ENCODE measurements at regions not wholly inside any gene's neighbourhood (a gene's known extent, or its start where the extent isn't known, plus 50 kb on each side); places are given as distances from the start of the nearest gene placed in this dataset.
"Not testable (repeated sequence)": the region's sequence is repeated elsewhere in the genome, so short reads cannot be mapped to it uniquely, and the experiment has no call there.

DNA sequence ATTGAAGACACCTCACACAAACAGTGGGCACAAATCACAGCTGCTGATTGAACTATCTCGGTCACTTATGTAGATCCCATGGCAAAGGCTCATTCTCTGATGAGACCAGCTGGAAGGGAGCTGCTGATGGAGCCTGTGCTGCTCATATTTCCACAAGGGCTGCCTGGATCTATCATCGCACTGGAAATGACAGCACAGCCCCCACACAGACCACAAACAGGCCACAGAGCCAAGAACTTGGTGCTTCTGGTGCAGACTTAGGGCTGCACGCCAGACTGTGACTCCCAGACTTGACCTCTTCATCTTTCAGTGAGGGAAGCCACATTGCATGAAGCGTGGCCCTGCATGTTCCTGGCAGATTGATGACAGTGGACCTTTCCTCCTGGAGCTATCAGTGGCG, 197.6 kb downstream of the MINAR1 start:
- Histone ChIP-seq H3K4me1 (ENCODE audit: control insufficient read depth, insufficient read depth, low read length) (no peaks in the 10 kb centered on the region), H3K9me3 (ENCODE audit: control insufficient read depth in 2 of 2, low read length in 2 of 2) (peaks cover 3 to 4% of the 10 kb centered on the region in 2 donors), H3K4me3 (ENCODE audit: low read length in 2 of 2) (no peak overlapping the region), H3K27me3 (ENCODE audit: control insufficient read depth in 1 of 2, insufficient read depth in 2 of 2, low read length in 2 of 2) (no peaks in the 10 kb centered on the region), H3K27ac (ENCODE audit: low read length) (no peak overlapping the region), H3K9ac (ENCODE audit: low read length in 2 of 2) (no peak overlapping the region), H3K36me3 (ENCODE audit: control insufficient read depth in 2 of 2, insufficient read depth in 2 of 2, low read length in 2 of 2) (no peaks in the 10 kb centered on the region)

DNA sequence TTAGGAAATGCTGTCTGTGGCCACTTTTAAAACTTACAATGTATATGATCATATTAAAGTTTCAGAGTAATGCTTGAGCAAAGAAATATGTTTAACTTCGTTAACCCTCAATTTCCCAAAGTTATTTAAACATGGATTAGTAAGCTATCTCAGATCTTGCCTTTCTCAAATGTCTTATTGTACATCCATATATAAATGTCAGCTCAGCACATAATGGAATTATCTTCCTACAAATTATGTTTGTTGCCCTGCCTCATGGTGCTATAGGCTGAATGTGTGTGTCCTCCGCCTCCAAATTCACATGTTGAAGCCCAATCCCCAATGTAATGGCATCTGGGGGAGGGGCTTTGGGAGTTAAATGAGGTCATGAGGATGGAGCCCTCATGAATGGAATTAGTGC, 200.3 kb downstream of the MINAR1 start:
- Histone ChIP-seq H3K9me3 (ENCODE audit: control insufficient read depth in 2 of 2, low read length in 2 of 2) (peaks cover under 1 to 4% of the 10 kb centered on the region in 2 donors), H3K9ac (ENCODE audit: low read length in 2 of 2) (no peak overlapping the region), H3K27me3 (ENCODE audit: control insufficient read depth in 1 of 2, insufficient read depth in 2 of 2, low read length in 2 of 2) (peaks cover 0 to 2% of the 10 kb centered on the region in 2 donors), H3K27ac (ENCODE audit: low read length) (no peak overlapping the region), H3K4me1 (ENCODE audit: control insufficient read depth, insufficient read depth, low read length) (no peaks in the 10 kb centered on the region), H3K36me3 (ENCODE audit: control insufficient read depth in 2 of 2, insufficient read depth in 2 of 2, low read length in 2 of 2) (no peaks in the 10 kb centered on the region), H3K4me3 (ENCODE audit: low read length in 2 of 2) (no peak overlapping the region)

DNA sequence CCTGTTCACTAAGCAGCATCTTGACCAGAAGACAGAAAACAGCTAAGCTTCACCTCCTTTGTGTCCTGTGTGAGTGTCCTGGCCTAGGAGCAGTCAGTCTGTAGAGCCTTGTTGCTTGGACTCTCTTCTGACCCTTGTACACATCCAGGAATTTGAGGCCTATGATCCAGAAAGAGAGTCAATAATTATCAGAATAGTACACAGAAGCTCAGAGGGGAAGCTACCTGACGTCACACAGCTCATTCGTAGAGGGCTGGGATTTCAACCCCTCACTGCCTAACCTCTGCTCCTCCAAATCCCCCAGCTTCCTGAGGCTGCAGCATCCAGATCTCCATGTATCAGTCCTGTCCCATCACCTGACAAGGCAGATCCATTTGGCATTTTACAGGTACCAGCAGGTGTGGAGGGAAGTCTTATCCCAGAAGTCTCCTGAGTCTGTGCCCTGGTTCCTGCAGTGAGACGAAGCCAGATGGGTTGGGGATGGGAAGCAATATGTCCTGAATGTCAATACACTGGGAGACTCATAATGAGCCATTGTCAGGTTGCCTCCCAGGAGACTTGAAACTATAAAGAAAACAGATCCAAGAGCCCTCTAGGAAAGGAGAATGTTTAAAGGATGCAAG, 203.1 kb downstream of the MINAR1 start:
- Histone ChIP-seq H3K27me3 (ENCODE audit: control insufficient read depth in 1 of 2, insufficient read depth in 2 of 2, low read length in 2 of 2) (peaks cover 0 to 2% of the 10 kb centered on the region in 2 donors), H3K4me3 (ENCODE audit: low read length in 2 of 2) (no peak overlapping the region), H3K9ac (ENCODE audit: low read length in 2 of 2) (no peak overlapping the region), H3K27ac (ENCODE audit: low read length) (no peak overlapping the region), H3K4me1 (ENCODE audit: control insufficient read depth, insufficient read depth, low read length) (no peaks in the 10 kb centered on the region), H3K9me3 (ENCODE audit: control insufficient read depth in 2 of 2, low read length in 2 of 2) (peaks cover 0 to 4% of the 10 kb centered on the region in 2 donors), H3K36me3 (ENCODE audit: control insufficient read depth in 2 of 2, insufficient read depth in 2 of 2, low read length in 2 of 2) (no peaks in the 10 kb centered on the region)

DNA sequence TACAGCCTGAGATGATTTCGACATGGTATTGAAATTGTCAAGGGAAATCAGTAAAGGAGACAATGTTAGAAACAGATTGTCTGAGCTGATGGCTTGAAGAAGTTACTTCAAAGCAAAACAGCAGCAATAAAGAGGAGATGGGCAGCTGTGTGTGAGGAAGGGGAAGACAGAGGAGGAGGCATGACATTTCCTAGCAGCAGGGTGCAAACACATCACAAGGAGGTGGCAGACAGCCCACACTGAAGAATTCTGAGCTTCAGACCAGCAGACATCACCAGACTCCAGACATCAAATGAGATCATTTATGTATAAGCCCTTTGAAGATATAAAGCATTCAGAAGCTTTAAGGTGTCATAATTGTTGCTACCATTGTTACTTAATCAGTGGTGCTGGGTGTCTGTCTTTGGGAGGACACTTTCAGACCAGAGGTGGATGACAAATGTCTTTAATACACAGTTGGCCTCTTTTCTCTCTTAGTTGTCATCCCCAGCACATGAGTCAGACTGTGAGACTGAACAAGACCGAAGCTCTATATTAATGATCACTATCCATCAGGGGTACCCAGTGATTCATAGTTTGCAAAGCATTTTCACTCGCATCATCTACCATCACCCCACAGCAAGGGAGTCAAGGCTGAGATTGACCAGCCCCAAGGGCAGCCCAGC, 203.9 kb downstream of the MINAR1 start:
- Histone ChIP-seq H3K27me3 (ENCODE audit: control insufficient read depth in 1 of 2, insufficient read depth in 2 of 2, low read length in 2 of 2) (peaks cover 0 to 2% of the 10 kb centered on the region in 2 donors), H3K36me3 (ENCODE audit: control insufficient read depth in 2 of 2, insufficient read depth in 2 of 2, low read length in 2 of 2) (no peaks in the 10 kb centered on the region), H3K27ac (ENCODE audit: low read length) (no peak overlapping the region), H3K9me3 (ENCODE audit: control insufficient read depth in 2 of 2, low read length in 2 of 2) (peaks cover under 1 to 4% of the 10 kb centered on the region in 2 donors), H3K9ac (ENCODE audit: low read length in 2 of 2) (no peak overlapping the region), H3K4me3 (ENCODE audit: low read length in 2 of 2) (no peak overlapping the region), H3K4me1 (ENCODE audit: control insufficient read depth, insufficient read depth, low read length) (no peaks in the 10 kb centered on the region)

DNA sequence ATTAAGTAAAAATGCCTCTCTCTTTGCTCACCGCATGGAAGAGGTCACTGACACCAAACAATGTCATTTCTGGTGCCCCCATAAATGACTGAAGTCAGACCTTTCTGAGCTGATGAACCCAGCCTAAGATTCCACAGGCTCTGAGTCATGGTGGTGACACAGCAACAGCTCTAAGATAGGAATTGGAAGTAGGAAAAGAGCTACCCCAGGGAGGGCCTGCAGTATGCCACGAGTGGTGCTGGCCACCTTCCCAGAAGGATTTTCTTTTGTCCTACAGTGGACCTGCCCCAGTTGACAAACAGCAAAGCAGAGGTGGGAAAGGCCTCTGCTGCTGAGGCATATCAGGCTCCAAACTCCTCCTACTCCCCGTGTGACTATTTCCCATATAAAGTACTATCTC, 208.1 kb downstream of the MINAR1 start:
- Histone ChIP-seq H3K27me3 (ENCODE audit: control insufficient read depth in 1 of 2, insufficient read depth in 2 of 2, low read length in 2 of 2) (peaks cover 0 to 2% of the 10 kb centered on the region in 2 donors), H3K27ac (ENCODE audit: low read length) (no peak overlapping the region), H3K36me3 (ENCODE audit: control insufficient read depth in 2 of 2, insufficient read depth in 2 of 2, low read length in 2 of 2) (no peaks in the 10 kb centered on the region)

DNA sequence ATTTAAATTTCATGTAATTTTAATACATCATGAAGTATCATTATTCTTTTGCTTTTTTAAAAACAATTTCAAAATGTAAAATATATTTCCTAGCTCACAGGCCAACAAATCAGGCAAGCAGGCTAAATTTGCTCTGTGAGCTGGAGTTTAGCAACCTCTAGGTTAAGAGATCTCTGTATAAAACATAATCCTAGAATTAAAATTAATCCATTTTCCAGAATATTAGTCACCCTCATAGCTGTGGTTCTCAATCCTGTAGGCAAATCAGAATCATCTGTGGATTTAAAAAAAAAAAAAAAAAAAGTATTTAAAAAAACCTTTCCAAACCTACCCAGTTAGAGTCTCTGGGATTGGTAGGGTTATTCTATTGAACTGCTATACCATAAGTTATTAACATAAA, 209.7 kb downstream of the MINAR1 start:
- Histone ChIP-seq H3K27me3 (ENCODE audit: control insufficient read depth in 1 of 2, insufficient read depth in 2 of 2, low read length in 2 of 2) (no peaks in the 10 kb centered on the region), H3K9me3 (ENCODE audit: control insufficient read depth in 2 of 2, low read length in 2 of 2) (peaks cover 6 to 15% of the 10 kb centered on the region in 2 donors), H3K9ac (ENCODE audit: low read length in 2 of 2) (no peak overlapping the region), H3K27ac (ENCODE audit: low read length) (no peak overlapping the region), H3K4me3 (ENCODE audit: low read length in 2 of 2) (no peak overlapping the region), H3K36me3 (ENCODE audit: control insufficient read depth in 2 of 2, insufficient read depth in 2 of 2, low read length in 2 of 2) (no peaks in the 10 kb centered on the region), H3K4me1 (ENCODE audit: control insufficient read depth, insufficient read depth, low read length) (no peaks in the 10 kb centered on the region)

More for the DNA sequence above, 208.1 kb downstream of the MINAR1 start:
- no peak overlapping the region for H3K9ac ChIP-seq (ENCODE audit: low read length in 2 of 2)
- peaks cover 3 to 12% of the 10 kb centered on the region in 2 donors for H3K9me3 ChIP-seq (ENCODE audit: control insufficient read depth in 2 of 2, low read length in 2 of 2)
- H3K4me1 ChIP-seq (ENCODE audit: control insufficient read depth, insufficient read depth, low read length) = no peaks in the 10 kb centered on the region
- H3K4me3 ChIP-seq (ENCODE audit: low read length in 2 of 2) = no peak overlapping the region

DNA sequence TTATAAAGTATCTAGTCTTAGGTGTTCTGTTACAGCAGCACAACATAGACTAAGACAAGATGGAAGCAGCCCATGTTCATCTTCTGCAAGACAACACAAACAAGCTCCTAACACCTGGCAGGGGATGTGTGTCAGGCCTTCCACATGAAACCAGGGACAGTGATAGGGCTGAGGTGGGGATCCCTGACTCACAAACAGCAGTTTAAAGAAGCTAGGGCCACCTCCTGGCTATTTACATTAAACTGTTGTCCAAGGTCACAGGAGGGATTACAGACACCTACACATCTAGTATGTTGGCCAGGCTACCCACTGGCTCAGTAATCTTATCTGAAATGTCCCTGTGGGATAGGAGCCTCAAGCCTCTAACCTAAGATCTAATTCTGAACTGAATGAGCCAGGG, 211.3 kb downstream of the MINAR1 start:
- Histone ChIP-seq H3K36me3 (ENCODE audit: control insufficient read depth in 2 of 2, insufficient read depth in 2 of 2, low read length in 2 of 2) (no peaks in the 10 kb centered on the region), H3K27ac (ENCODE audit: low read length) (no peak overlapping the region), H3K4me1 (ENCODE audit: control insufficient read depth, insufficient read depth, low read length) (no peaks in the 10 kb centered on the region), H3K27me3 (ENCODE audit: control insufficient read depth in 1 of 2, insufficient read depth in 2 of 2, low read length in 2 of 2) (no peaks in the 10 kb centered on the region), H3K9ac (ENCODE audit: low read length in 2 of 2) (no peak overlapping the region), H3K4me3 (ENCODE audit: low read length in 2 of 2) (no peak overlapping the region), H3K9me3 (ENCODE audit: control insufficient read depth in 2 of 2, low read length in 2 of 2) (peaks cover 6 to 15% of the 10 kb centered on the region in 2 donors)

DNA sequence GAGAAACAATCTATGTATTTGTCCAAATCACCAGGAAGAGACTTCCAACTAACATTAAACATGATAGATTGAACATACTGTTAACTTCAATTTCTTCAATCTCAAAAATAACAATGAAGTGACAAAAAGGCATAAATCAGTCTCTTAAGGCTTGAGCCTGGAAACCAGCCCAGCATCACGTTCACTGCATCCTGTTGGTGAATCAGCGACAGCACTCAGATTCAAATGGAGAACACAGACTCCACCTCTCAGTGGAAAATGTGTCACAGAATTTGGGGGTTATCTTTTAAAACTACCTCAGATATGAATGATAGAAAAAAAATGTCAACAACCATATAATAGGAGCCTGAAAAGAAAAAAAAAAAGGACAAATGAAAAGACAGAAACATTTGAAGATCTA, 212.0 kb downstream of the MINAR1 start:
- H3K36me3 ChIP-seq (ENCODE audit: control insufficient read depth in 2 of 2, insufficient read depth in 2 of 2, low read length in 2 of 2) = no peaks in the 10 kb centered on the region

DNA sequence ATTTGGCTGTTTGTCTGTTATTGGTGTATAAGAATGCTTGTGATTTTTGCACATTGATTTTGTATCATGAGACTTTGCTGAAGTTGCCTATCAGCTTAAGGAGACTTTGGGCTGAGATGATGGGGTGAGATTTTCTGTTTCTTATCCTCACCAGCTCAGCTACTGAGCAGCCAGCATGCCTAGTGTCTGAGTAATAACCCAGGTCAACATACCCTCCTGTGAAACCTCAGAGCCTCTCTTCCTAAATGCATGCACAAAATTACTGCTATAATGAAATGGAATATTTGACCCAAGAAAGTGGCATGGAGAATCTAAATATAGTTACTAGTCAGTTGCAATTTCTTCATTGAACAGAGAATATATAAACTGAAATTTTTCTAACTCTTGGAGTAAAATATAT, 220.8 kb downstream of the MINAR1 start:
- not testable (repeated sequence) for H3K9me3 ChIP-seq (ENCODE audit: control insufficient read depth in 2 of 2, low read length in 2 of 2); H3K9ac ChIP-seq (ENCODE audit: low read length in 2 of 2); H3K36me3 ChIP-seq (ENCODE audit: control insufficient read depth in 2 of 2, insufficient read depth in 2 of 2, low read length in 2 of 2); H3K4me1 ChIP-seq (ENCODE audit: control insufficient read depth, insufficient read depth, low read length); H3K27me3 ChIP-seq (ENCODE audit: control insufficient read depth in 1 of 2, insufficient read depth in 2 of 2, low read length in 2 of 2); H3K4me3 ChIP-seq (ENCODE audit: low read length in 2 of 2); H3K27ac ChIP-seq (ENCODE audit: low read length)

More for the DNA sequence above, 212.0 kb downstream of the MINAR1 start:
- H3K27ac ChIP-seq (ENCODE audit: low read length) = no peak overlapping the region
- H3K9me3 ChIP-seq (ENCODE audit: control insufficient read depth in 2 of 2, low read length in 2 of 2) = peaks cover 6 to 15% of the 10 kb centered on the region in 2 donors
- no peaks in the 10 kb centered on the region for H3K27me3 ChIP-seq (ENCODE audit: control insufficient read depth in 1 of 2, insufficient read depth in 2 of 2, low read length in 2 of 2)
- no peaks in the 10 kb centered on the region for H3K4me1 ChIP-seq (ENCODE audit: control insufficient read depth, insufficient read depth, low read length)
- no peak overlapping the region for H3K4me3 ChIP-seq (ENCODE audit: low read length in 2 of 2)
- no peak overlapping the region for H3K9ac ChIP-seq (ENCODE audit: low read length in 2 of 2)

DNA sequence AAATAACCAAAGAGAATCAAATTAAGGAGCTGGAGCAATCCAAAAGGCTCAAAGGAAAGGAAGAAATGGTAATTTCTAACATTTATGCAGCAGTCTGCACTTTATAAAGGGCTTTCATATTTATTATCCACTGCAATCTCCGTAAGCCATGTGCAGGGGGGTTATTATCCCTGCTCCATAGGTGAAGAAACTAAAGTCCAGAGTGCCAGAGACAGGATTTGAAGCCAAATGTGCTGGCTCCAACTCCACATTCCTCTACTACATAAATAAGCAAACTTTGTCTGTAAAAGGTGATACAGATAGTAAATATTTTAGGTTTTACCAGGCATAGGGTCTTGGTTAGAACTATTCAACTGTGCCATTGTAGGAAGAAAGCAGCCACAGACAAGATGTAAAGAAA, 221.4 kb downstream of the MINAR1 start:
- no peak overlapping the region for H3K4me3 ChIP-seq (ENCODE audit: low read length in 2 of 2)
- H3K27me3 ChIP-seq (ENCODE audit: control insufficient read depth in 1 of 2, insufficient read depth in 2 of 2, low read length in 2 of 2) = peaks cover 0 to 2% of the 10 kb centered on the region in 2 donors
- no peaks in the 10 kb centered on the region for H3K36me3 ChIP-seq (ENCODE audit: control insufficient read depth in 2 of 2, insufficient read depth in 2 of 2, low read length in 2 of 2)
- no peaks in the 10 kb centered on the region for H3K4me1 ChIP-seq (ENCODE audit: control insufficient read depth, insufficient read depth, low read length)
- peaks cover 0 to 2% of the 10 kb centered on the region in 2 donors for H3K9me3 ChIP-seq (ENCODE audit: control insufficient read depth in 2 of 2, low read length in 2 of 2)
- H3K9ac ChIP-seq (ENCODE audit: low read length in 2 of 2) = no peak overlapping the region
- no peak overlapping the region for H3K27ac ChIP-seq (ENCODE audit: low read length)
